Pulmonary artery endothelial cell (primary cell): ENCODE measurements at regions not wholly inside any gene's neighbourhood (a gene's known extent, or its start where the extent isn't known, plus 50 kb on each side); places are given as distances from the start of the nearest gene placed in this dataset.
"Not testable (repeated sequence)": the region's sequence is repeated elsewhere in the genome, so short reads cannot be mapped to it uniquely, and the experiment has no call there.

Experiments used
- DNase-seq: peaks from one replicate; pipeline ENCODE4 v3.0.0-alpha.2; 2011; ENCODE audit warnings: low read depth, low spot score

DNA sequence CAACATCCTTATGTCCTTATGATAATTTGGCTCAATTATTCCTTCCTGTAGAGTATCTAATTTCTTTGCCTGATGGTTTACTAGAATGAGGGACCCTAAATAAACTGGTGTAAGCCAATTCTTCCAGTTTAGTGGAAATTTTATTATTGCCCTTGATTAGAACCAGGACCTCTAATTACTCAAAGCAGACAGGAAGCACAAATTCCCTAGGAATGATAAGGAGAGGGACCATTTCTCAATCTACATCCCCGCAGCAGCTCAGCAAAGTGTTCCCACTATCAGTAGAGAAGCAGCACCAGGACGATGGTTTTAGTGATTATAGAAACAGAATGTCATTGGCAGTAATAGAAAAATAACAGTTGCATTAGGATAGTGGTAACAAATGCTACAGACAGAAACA lies 97.1 kb downstream of the PLPPR4 start:
- no peak for DNase-seq

DNA sequence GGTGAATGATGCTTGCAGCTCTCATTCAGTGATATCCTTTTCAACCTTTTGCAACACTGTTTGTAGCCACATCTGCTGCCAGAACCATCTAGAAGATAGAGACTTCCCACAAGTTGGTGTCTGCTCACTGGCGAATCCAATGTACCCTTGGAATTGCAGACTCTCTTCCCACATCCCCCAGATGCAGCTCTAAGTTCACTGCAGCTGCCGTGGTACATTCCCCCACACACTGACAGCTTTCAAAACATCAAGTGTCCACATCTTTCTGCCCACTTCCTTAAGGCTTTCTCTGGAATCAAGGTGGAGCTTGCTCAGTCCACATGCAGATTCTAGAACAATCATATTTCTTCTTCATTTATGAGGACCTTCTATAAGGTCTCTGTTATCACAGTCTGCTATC lies 99.2 kb downstream of the PLPPR4 start:
- DNase-seq = no peak

DNA sequence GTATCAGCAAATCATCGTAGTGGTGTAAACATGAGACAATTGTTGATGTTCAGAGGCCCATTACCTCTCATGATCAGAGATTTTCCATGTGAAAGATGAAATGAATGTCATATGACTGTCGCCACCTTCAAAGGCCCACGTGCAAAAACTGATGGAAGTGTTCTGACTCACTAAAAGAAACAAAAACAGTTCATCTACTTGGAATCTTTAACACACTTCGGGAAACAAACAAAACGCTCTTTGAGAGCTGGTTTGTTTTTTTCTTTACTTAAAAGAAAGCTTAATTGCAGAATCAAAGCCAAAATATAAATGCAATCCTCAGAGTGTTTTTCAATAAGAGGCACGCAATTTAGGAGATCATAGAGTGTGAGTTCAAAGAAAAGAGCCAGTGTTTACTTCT lies 100.8 kb downstream of the PLPPR4 start:
- no peak for DNase-seq

DNA sequence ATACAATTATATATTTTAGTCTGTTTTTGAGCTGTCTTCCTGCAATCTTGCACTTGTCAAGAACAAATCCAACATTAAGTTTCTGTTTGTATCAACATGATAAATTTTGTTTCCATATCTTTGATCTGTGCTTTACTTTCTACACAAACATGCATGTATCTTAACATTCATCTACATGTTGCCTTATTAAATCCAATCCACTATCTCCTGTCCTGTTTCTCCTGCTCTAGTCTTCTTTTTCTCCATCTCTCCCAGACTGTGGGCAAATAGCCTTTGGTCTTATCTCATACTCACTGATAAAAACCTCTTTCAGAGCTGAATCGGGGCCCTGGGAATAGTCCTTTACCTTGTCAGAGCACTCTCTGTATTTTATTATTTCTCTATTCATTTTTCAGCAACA lies 101.3 kb downstream of the PLPPR4 start:
- DNase-seq = no peak

DNA sequence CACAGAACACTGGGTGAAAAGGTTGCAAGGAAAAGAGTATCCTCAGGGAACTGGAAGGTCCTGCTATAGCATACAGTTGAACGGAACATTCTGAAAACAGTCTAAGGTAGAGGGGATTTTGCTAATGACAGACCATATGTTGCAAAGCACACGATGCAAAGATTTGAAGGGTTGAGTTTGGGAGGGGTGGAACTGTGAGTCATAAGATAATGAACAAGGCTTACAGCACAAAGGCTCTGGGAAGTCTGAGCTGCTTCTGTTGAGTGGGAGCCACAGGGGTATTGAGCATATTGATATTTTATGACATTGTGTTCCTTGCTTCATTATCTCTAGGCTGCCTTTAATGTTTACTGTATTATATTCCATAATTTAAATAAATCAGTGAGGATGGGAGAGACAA lies 104.9 kb downstream of the PLPPR4 start:
- DNase-seq = no peak

DNA sequence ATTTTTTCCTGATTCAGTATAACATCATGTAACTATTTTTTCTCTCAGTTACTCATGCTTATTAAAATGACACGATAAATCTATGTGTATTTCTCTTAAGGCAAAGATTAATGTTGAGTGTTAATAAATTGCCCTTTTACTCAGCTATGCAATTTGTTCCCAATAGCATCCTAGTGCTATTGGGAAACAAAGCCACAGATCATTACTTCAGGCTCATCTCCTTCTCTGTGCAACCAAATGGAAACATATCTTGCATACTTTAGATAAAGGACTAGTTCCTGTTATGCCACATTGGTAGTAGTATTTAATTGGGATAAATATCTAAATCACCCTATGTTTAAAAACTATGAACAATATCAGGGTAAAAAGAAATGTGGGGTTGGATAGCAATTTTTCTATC lies 106.2 kb downstream of the PLPPR4 start:
- no peak for DNase-seq

DNA sequence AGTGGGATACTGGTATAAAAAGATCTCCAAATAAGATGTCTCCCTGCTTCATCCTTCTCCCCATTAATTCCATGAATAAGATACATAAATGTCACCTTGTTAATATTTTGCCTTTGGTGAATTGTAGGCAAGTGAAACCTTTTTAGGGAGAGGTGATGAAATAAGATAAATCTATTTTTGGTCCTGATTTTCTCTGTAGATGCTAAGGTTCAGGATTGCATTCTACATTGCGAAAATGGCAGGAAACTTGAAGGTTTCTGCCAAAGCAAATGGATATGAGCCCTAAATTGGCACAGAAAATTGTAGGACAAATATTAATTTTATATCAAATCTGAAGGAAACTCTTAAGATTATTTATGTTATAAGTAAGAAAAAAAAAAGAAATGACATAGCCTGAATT lies 107.1 kb downstream of the PLPPR4 start:
- no peak for DNase-seq

DNA sequence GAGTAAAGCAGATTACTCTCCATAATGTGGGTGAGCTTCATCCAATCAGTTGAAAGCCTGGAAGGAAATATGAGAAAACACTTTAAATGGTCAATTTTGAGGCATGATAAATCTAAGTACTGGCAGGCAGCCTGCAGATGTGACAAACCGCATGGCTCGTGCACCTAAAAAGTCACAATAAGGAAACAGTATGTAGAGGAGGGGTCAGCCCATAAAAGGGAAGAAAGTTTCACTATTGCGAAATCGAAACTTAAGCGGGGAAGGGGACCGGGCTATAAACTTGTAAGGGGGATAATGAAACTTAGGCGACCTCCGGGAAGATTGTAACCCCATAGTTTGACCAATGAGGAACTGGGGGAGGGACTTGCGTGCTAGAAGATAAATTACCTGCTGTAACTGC lies 109.8 kb downstream of the PLPPR4 start:
- no peak for DNase-seq

DNA sequence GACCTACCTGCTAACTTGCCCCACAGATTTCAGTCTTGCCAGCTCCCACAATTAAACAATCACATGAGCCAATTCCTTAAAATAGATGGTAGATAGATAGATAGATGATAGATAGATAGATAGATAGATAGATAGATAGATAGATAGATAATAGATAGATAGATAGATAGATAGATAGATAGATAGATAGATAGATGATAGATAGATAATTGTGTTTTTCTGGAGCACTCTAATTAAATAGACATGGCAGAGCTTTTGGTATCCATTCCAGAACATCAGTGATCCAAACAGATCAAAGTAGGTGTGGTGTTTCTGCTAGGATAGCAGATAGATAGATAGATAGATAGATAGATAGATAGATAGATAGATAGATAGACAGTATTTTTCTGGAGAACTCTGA lies 110.4 kb downstream of the PLPPR4 start:
- DNase-seq = not testable (repeated sequence)

DNA sequence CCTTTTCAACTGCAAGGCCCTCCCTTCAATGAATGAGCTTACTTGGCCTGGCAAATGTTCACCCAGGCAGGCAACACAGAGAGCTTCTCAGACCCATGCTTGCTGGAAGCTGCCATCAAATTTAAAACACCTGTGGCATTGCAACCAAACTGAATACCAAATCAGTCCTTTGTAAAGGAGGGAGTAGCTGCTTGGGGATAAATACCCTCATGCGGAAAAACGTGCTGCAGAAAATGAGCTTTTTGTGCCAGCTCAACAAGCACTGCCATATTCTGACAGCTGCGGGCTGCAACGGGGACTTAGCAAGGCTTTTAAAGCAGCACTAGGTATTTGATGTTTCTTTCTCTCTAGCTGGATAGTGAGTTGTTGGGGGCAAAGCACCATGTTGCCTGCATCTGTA lies 119.7 kb downstream of the PLPPR4 start:
- DNase-seq = no peak

DNA sequence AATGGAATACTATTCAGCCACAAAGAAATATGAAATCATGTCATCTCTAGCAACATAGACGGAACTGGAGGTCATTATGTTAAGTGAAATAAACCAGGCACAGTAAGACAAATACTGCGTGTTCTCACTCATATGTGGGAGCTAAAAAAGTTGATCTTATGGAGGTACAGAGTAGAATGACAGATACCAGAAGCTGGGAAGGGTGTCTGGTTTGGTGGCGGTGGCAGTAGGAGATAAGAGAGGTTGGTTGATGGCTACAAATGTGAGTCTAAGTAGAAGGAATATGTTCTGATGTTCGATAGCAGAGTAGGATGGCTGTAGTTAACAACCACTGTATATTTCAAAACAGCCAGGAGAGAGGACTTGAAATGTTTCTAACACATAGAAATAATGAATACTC lies 121.6 kb downstream of the PLPPR4 start:
- DNase-seq = no peak

DNA sequence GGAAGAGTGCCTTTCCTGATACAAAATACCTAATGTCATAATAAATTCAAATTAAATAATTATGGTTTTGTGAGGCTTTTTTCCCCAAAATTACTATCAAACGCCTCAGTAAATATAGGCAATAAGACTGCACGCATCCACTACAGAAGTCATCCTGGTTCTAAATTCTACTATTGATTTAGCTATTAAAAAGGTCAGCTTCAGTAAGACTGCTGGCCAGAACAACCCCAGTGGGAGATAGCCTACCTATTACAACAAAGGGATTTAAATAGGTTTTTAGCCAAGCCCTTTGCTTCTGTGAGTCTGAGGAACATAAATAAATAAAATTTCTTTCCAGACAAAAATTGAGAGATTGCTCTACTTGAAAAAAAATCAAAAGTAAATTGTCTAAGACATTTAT lies 132.1 kb downstream of the PLPPR4 start:
- DNase-seq = no peak

DNA sequence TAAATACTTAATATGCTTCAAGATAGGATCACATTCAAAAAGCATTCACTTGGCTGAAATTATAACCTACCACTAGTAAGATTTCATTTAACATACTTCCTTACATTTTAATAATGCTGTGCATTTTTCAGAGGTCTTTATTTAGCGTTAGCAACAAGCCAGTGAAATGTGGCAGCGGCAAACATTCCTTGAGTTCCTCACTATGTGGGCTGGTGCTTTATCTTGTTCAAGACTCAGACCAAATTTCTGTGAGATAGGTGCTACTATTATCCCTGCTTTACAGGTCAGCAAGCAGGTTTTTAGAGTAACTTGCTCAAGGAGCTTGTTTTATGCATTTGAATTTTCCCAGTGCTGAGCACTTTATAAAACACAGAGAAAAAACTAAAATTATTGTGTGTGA lies 132.7 kb downstream of the PLPPR4 start:
- no peak for DNase-seq

DNA sequence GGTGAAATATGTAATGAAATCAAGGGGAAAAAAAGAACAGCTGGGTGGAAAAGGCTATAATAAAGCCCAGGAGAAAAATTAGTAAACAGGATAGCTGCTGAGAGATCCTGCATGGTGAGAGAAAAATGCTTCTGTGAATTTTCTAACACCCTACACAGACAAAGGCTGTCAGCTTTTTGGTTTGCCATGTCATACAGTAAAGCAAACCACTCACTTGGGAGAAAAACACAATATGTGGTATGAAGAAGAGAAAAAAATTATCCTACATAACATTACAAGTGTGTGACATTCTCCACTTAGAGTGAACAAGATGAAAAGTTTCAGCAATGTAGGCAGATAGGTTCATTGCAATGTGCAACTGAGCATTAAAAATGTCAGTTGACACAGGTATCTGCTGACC lies 133.6 kb downstream of the PLPPR4 start:
- DNase-seq = no peak

DNA sequence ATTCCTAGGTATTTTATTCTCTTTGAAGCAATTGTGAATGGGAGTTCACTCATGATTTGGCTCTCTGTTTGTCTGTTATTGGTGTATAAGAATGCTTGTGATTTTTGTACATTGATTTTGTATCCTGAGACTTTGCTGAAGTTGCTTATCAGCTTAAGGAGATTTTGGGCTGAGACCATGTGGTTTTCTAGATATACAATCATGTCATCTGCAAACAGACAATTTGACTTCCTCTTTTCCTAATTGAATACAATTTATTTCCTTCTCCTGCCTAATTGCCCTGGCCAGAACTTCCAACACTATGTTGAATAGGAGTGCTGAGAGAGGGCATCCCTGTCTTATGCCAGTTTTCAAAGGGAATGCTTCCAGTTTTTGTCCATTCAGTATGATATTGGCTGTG lies 137.3 kb downstream of the PLPPR4 start:
- not testable (repeated sequence) for DNase-seq

DNA sequence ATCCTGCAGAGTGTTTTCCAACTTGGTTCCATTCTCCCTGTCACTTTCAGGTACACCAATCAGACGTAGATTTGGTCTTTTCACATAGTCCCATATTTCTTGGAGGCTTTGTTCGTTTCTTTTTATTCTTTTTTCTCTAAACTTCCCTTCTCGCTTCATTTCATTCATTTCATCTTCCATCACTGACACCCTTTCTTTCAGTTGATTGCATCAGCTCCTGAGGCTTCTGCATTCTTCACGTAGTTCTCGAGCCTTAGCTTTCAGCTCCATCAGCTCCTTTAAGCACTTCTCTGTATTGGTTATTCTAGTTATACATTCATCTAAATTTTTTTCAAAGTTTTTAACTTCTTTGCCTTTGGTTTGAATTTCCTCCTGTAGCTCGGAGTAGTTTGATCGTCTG lies 140.1 kb downstream of the PLPPR4 start:
- DNase-seq = not testable (repeated sequence)

DNA sequence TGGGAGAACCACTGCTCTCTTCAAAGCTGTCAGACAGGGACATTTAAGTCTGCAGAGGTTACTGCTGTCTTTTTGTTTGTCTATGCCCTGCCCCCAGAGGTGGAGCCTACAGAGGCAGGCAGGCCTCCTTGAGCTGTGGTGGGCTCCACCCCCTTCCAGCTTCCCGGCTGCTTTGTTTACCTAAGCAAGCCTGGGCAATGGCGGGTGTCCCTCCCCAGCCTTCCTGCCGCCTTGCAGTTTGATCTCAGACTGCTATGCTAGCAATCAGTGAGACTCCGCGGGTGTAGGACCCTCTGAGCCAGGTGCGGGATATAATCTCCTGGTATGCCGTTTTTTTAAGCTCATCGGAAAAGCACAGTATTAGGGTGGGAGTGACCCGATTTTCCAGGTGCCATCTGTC lies 141.0 kb downstream of the PLPPR4 start:
- not testable (repeated sequence) for DNase-seq

DNA sequence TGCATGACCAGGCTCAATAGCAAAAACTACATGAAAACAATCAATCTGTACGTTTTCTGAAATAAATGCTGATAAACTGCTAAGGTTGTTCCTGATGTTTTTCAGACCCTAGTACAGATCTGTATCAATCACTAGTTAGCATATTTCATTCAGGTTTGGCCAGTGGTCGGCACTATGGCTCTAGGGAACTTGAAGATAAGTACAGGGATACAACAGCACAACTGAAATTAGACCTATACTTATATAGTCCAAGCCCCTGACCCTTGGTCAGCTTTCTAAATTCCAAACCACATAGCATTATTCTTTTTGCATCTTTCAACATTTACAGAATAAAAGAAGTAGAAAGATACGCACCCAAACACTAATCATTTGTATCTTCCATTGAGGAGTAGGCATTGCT lies 142.7 kb downstream of the PLPPR4 start:
- DNase-seq = no peak

DNA sequence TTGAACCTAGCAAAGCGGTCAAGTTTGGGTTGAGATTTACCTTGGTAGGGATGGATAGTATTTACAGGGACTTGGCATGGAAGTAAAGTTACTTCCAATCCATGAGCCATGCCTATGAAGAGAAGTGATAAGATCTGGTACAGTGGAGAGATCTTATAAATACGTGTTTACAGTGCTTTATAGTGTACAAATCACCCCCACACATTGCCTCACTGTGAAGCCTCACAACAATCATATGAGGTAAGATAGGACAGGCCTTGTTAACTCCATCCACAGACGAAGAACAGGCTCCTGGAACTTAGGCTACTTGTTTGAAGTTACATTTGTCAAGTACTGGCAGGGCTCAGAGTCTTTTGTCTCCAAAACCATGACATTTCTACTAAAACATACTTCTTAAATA lies 159.8 kb downstream of the PLPPR4 start:
- DNase-seq = no peak

DNA sequence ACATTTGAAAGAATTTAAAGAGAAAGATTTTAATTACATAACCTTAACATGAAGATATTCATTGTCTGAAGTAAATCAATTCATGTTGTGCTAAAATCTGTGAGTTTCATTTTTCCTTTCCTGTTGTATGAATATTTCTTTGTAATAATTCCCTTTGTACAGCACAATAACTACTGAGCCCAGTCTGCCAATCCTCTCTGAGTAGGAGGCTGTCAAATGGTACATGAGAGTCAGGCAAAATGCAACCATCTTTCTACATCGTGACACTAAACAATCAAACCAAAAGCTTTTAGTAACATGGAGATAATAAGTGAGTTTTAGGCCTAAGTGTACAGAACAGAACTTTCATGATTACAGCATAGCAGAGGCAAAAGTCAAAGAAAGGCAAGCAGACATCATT lies 165.5 kb downstream of the PLPPR4 start:
- no peak for DNase-seq

DNA sequence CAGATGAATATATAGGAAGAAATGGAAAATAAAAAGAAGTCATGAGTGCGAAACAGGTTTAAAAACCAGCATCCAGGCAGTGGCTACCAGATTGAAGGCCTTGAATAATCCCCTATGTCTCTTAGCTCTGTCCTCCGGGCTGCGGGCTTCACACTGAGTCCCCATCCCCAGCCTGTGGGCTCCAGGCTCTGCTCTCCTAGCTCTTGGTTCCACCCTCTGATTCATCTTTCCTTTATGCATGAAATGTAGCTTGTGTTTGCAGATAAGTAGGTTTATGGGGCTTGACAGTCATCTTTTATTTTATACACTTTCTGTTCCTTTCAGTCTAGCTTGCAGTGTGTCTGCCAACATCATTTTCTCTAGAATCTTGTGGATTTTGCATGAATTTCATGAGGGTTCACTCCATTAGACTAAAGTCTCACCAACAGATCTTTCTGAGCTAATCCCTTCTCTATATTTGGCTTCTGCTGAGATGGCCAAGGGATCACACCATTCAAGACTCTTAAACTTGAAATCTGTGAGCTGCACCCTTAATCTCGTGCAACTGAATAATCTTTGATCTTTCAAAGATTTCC lies 174.5 kb downstream of the PLPPR4 start:
- no peak for DNase-seq

DNA sequence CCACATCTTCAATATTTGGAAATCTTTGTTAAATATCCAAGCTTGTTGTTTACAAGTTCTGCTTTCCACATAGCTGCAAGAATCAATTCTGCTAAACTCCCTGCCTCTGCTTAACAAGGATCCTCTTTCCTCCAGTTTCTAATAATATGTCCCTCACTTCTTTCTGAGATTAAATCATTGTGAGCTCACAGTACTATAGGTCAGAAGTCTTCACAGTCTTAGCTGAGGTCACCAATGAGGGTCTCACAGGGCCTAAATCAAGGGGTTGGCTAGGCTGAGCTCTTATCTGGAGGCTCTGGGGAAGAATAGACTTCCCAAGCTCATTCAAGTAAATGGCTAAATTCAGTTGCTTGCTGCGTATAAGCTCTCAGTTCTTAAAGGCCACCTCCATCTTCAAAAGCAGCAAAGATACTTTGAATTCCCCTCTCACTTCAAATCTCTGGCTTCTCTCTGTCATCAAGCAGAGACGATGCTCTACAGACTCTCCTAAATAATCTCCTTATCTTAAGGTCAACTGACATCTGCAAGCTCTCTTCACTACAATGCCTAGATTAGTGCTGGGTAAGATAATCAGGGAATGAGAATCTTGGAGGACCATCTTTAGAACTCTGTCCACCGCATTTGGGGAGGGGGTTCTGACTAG lies 175.3 kb downstream of the PLPPR4 start:
- DNase-seq = no peak

DNA sequence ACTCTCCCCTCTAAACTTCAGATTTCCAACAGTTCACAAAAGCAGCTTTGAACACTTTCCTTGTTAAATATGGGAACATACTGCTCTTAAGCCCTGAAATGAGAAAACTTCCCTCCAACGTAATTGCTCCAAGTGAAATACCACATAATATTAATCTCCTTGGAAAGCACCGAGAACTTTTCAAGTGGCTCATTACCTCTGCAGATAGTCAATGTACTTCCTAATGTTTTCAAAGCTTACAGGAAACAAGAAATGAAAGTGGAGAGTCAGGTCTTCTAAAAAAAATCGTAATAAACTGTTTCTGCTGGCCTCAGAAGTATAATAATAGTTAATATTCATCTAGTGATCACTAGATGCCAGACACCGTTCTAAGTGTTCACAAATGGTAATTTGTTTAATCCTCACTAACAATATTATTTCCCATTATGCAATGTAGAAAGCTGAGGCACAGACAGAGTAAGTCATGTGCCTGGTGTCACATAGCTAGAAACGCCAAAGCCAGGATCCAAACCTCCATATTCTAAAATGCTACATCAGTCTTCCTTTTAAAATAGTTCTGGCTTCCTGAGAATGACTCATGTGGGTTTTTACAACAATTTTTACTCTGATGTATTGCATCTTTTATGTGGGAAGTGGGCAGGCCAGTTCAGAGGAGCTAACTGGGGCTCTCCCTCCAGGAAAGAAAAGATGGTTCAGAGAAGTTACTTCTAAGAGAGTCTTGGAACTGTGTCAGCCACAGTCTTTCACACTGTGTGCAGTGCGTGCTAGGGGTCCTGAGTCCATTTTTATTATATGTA lies 177.2 kb downstream of the PLPPR4 start:
- peak; percentile 8 for DNase-seq
